ENCODE measurements at regions not wholly inside any gene's neighbourhood (a gene's known extent, or its start where the extent isn't known, plus 50 kb on each side); places are given as distances from the start of the nearest gene placed in this dataset.

DNA sequence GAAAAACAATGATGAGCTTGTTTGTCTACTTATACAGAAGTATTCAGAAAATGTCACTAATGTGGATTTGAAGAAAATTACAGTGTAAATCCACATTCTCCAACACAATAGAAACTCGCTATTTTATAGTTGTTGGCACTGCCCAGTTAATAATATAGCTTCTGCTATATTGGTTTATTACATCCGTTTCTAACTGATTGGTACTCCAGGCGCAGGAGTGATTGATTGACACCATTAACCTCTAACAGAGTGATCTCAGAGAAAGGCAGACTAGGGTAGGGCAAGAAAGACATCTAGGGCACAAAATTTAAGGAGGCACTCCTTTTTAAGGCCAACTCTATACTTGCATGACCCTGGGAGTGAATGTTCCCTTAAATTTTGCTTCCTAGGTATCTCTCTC is 84.0 kb upstream of the MIER3 start:
- Histone ChIP-seq H3K4me2 (ENCODE audit: insufficient read depth, insufficient read length, low read length) (no peak overlapping the region), H3K18ac (ENCODE audit: insufficient read length, low read depth, low read length) (no peak overlapping the region), H4K91ac (ENCODE audit: insufficient read length, low read depth, low read length) (no peak overlapping the region), H2BK120ac (ENCODE audit: low read depth, low read length, poor library complexity, severe bottlenecking) (no peak overlapping the region), H4K20me1 (ENCODE audit: control insufficient read depth, insufficient read depth, insufficient read length) (no peaks in the 10 kb centered on the region), H2BK5ac (ENCODE audit: insufficient read length, low read length) (no peak overlapping the region), H3K79me2 (ENCODE audit: insufficient read depth, low read length) (no peaks in the 10 kb centered on the region), H3K14ac (ENCODE audit: insufficient read depth, low read length) (no peak overlapping the region), H3K23me2 (ENCODE audit: insufficient read length, low read depth, low read length, poor library complexity, severe bottlenecking) (no peaks in the 10 kb centered on the region), H3K56ac (ENCODE audit: insufficient read length, low read depth, low read length) (no peak overlapping the region), H3T11ph (ENCODE audit: low read length) (no peak overlapping the region), H4K5ac (ENCODE audit: insufficient read length, low read depth, low read length) (no peak overlapping the region), H3K27me3 (ENCODE audit: insufficient read depth, low read length) (no peaks in the 10 kb centered on the region), H3K9me3 (ENCODE audit: control insufficient read depth, low read depth, low read length) (no peaks in the 10 kb centered on the region), H3K23ac (ENCODE audit: insufficient read length, low read depth, low read length) (no peak overlapping the region), H2BK20ac (ENCODE audit: low read depth, low read length, poor library complexity, severe bottlenecking) (no peak overlapping the region), H3K79me1 (ENCODE audit: insufficient read depth, low read depth, low read length, poor library complexity, severe bottlenecking) (no peaks in the 10 kb centered on the region), H3K27ac (ENCODE audit: insufficient read length, low read depth, low read length) (no peak overlapping the region), H3K4ac (ENCODE audit: low read depth, low read length) (no peak overlapping the region), H2AK5ac (ENCODE audit: insufficient read length, low read length) (no peak overlapping the region), H2BK15ac (ENCODE audit: low read depth, low read length) (no peak overlapping the region), H3K4me1 (ENCODE audit: insufficient read depth, low read length) (no peaks in the 10 kb centered on the region), H3K9ac (ENCODE audit: extremely low read depth, insufficient read length, low read length) (no peak overlapping the region), H4K8ac (replicated peaks; ENCODE audit: insufficient read length, low read depth, low read length) (no peak overlapping the region), H2AFZ (ENCODE audit: low read length) (no peak overlapping the region), H2BK12ac (ENCODE audit: insufficient read length, low read depth, low read length) (no peak overlapping the region)
- no peaks in the 10 kb centered on the region for H3K36me3 Mint-ChIP-seq (ENCODE audit: insufficient read depth in 1 of 3, low read depth in 3 of 3)
- H3K27ac Mint-ChIP-seq = no peak overlapping the region
- H3K27me3 Mint-ChIP-seq (ENCODE audit: low read depth) = 0 out of 2 replicates have a peak, but pooled peaks cover 1% of the 10 kb centered on the region
- WGBS (ENCODE audit: extremely low coverage, insufficient read length, low lambda C conversion rate) = no CpG with 5 or more reads among the region's 3 CpGs
- H3K4me1 Mint-ChIP-seq = peaks cover 4% of the 10 kb centered on the region in 2 experiments; a peak in 3 of 4 replicates
- H3K9me3 Mint-ChIP-seq = no peaks in the 10 kb centered on the region
- no peak for TF ChIP-seq CTCF (conservative IDR thresholded peaks at IDR 0.05)
- no peak overlapping the region for H3K4me3 Mint-ChIP-seq
- DNase-seq = no peak

All from H9 (cell line).